Endothelial cell of umbilical vein (primary cell): ENCODE measurements at regions not wholly inside any gene's neighbourhood (a gene's known extent, or its start where the extent isn't known, plus 50 kb on each side); places are given as distances from the start of the nearest gene placed in this dataset.

Experiments
- BruUV-seq: library from RNA; stranded (reverse); fragments of 400-500 nt; replicated peaks from 2 replicates; lab custom pipeline; 2021; lab: Mats Ljungman, UMichigan
- CTCF ChIA-PET: fragments of 300-600, 350-600 bp; sonication (Branson Sonifier 250); formaldehyde crosslinking; loops from one replicate; lab custom pipeline; 2021; ENCODE audit warnings: antibody characterized with exemption, inconsistent platforms; lab: Charles Lee
- POLR2A ChIA-PET: fragments of 300-600, 350-600 bp; sonication (Branson Sonifier 250); formaldehyde crosslinking; loops from one replicate; lab custom pipeline; 2021; ENCODE audit warnings: antibody characterized with exemption, inconsistent platforms; lab: Charles Lee
- DNase-seq: peaks from one replicate; pipeline ENCODE4 v3.0.0-alpha.2; 2011; ENCODE audit warnings: low read depth, low spot score
- FAIRE-seq: peaks from 2 replicates; lab custom pipeline; 2011; peaks lifted over from hg19 to GRCh38; lab: Jason Lieb, UNC
- H2AFZ ChIP-seq: 2 replicates; pipeline ENCODE4 v1.6.0; 2012; ENCODE audit warnings: low read depth, low read length, control low read depth, inconsistent platforms
- H3K27ac ChIP-seq: 2 replicates; pipeline ENCODE4 v1.5.1; 2011; ENCODE audit warnings: low read depth, mild to moderate bottlenecking, control low read depth, low read length, moderate library complexity; ENCODE audit not compliant: insufficient read depth
- H3K27me3 ChIP-seq, 2 experiments: 2 replicates each; pipeline versions ENCODE4 v1.6.0 to v1.6.1; 2011; ENCODE audit warnings: low read length in 2 of 2, mixed read lengths in 1 of 2; ENCODE audit not compliant: control insufficient read depth in 2 of 2, insufficient read depth in 2 of 2
- H3K36me3 ChIP-seq, 2 experiments: 2 replicates in 1 of 2; 3 replicates in 1 of 2; pipeline ENCODE4 v1.5.1; 2011; ENCODE audit warnings: low read length in 2 of 2, mild to moderate bottlenecking in 1 of 2, moderate library complexity in 1 of 2; ENCODE audit not compliant: control insufficient read depth in 2 of 2, insufficient read depth in 2 of 2; ENCODE audit errors: extremely low read depth in 1 of 2
- H3K4me1 ChIP-seq: 3 replicates; pipeline ENCODE4 v1.5.1; 2011; ENCODE audit warnings: mild to moderate bottlenecking, low read length; ENCODE audit not compliant: control insufficient read depth, insufficient read depth; ENCODE audit errors: extremely low read depth
- H3K4me2 ChIP-seq: 2 replicates; pipeline ENCODE4 v1.6.1; 2011; ENCODE audit warnings: low read length, control low read depth, mixed read lengths; ENCODE audit not compliant: insufficient read depth
- H3K4me3 ChIP-seq, 3 experiments: fragments of 200-600 bp in 1 of 3; sonication (generic), shearing (Covaris generic) in 1 of 3; replicated peaks in 1 of 3; 2 replicates each; pipeline ENCODE4 v1.5.1; 2011 to 2016; ENCODE audit warnings: control low read depth in 3 of 3, low read length in 3 of 3, mild to moderate bottlenecking in 2 of 3, inconsistent platforms in 1 of 3, low read depth in 1 of 3, moderate library complexity in 1 of 3; ENCODE audit not compliant: insufficient read depth in 1 of 3
- H3K79me2 ChIP-seq: 2 replicates; pipeline ENCODE4 v1.6.0; 2012; ENCODE audit warnings: low read length, inconsistent platforms; ENCODE audit not compliant: control insufficient read depth, insufficient read depth
- H3K9ac ChIP-seq: replicated peaks from 2 replicates; pipeline ENCODE3; 2011; ENCODE audit warnings: low read length, control low read depth; ENCODE audit not compliant: insufficient read depth; ENCODE audit errors: extremely low read depth
- H3K9me1 ChIP-seq: replicated peaks from 3 replicates; pipeline ENCODE4 v1.6.0; 2011; ENCODE audit warnings: mild to moderate bottlenecking, low read length; ENCODE audit not compliant: control insufficient read depth, insufficient read depth; ENCODE audit errors: extremely low read depth
- H3K9me3 ChIP-seq: replicated peaks from 2 replicates; pipeline ENCODE4 v1.5.1; 2012; ENCODE audit warnings: low read length, inconsistent platforms; ENCODE audit not compliant: control insufficient read depth, insufficient read depth
- H4K20me1 ChIP-seq: replicated peaks from 2 replicates; pipeline ENCODE3; 2011; ENCODE audit warnings: mild to moderate bottlenecking, low read length; ENCODE audit not compliant: control insufficient read depth, insufficient read depth; ENCODE audit errors: extremely low read depth
- EZH2 ChIP-seq: IDR thresholded peaks from 2 replicates; pipeline ENCODE4 v1.6.1; 2012; ENCODE audit warnings: borderline replicate concordance, low read depth, mild to moderate bottlenecking, moderate library complexity, low read length, inconsistent platforms; ENCODE audit not compliant: severe bottlenecking
- FOS ChIP-seq: IDR thresholded peaks from 2 replicates; pipeline ENCODE4 v1.6.1; 2011; ENCODE audit warnings: mild to moderate bottlenecking, low read length, moderate library complexity, borderline replicate concordance; ENCODE audit not compliant: insufficient read depth
- JUN ChIP-seq: IDR thresholded peaks from 2 replicates; pipeline ENCODE4 v1.6.1; 2011; ENCODE audit warnings: borderline replicate concordance, low read depth; ENCODE audit not compliant: insufficient read length, insufficient read depth
- MAX ChIP-seq: IDR thresholded peaks from 2 replicates; pipeline ENCODE4 v1.6.1; 2011; ENCODE audit not compliant: insufficient read depth, insufficient read length
- MYC ChIP-seq: IDR thresholded peaks from one replicate; pipeline ENCODE4 v1.6.1; 2011; ENCODE audit warnings: mild to moderate bottlenecking, low read depth, low read length
- POLR2AphosphoS5 ChIP-seq: IDR thresholded peaks from 2 replicates; pipeline ENCODE4 v1.6.1; 2012; ENCODE audit warnings: low read depth, mild to moderate bottlenecking, control low read depth, low read length, moderate library complexity; ENCODE audit not compliant: insufficient read depth
- dilution Hi-C: fragments of 300-500 bp; cut with MboI; formaldehyde crosslinking; loops from one replicate; pipeline ENCODE4 v1.15.0; 2019; ENCODE audit warnings: low sequenced_read_pairs; ENCODE audit not compliant: extremely low pct_ligation_motif_present
- intact Hi-C: fragments of 100-400 bp; cut with micrococcal nuclease; formaldehyde crosslinking; loops from one replicate; pipeline ENCODE4 v1.10.0; 2022

GRCh38 chr1:191697556-191697955 lies 460.7 kb upstream of the RGS18 start:
- Histone ChIP-seq H3K9ac (no peak overlapping the region), H3K9me3 (no peaks in the 10 kb centered on the region), H3K9me1 (no peaks in the 10 kb centered on the region), H3K27me3 (no peaks in the 10 kb centered on the region), H3K27ac (no peak overlapping the region), H3K4me2 (no peak overlapping the region), H4K20me1 (no peaks in the 10 kb centered on the region), H3K36me3 (no peaks in the 10 kb centered on the region), H3K4me1 (no peaks in the 10 kb centered on the region), H3K4me3 (no peak overlapping the region), H2AFZ (no peak overlapping the region), H3K79me2 (no peaks in the 10 kb centered on the region)
- dilution Hi-C loops = no loop called here
- intact Hi-C loops = no loop called here
- no peak for TF ChIP-seq MAX
- CTCF ChIA-PET = no interaction called here
- BruUV-seq = no TSS peak
- DNase-seq (no peak), FAIRE-seq (no peak)
- POLR2A ChIA-PET = no interaction called here

GRCh38 chr1:191698246-191698645 lies 460.0 kb upstream of the RGS18 start:
- Histone ChIP-seq H3K27ac (no peak overlapping the region), H3K9me3 (no peaks in the 10 kb centered on the region), H3K4me2 (no peak overlapping the region), H3K36me3 (no peaks in the 10 kb centered on the region), H3K9ac (no peak overlapping the region), H3K27me3 (no peaks in the 10 kb centered on the region), H4K20me1 (no peaks in the 10 kb centered on the region), H3K9me1 (no peaks in the 10 kb centered on the region), H3K4me3 (no peak overlapping the region), H3K4me1 (no peaks in the 10 kb centered on the region), H2AFZ (no peak overlapping the region), H3K79me2 (no peaks in the 10 kb centered on the region)
- ChIA-PET CTCF (no interaction called here), POLR2A (no interaction called here)
- no TSS peak for BruUV-seq
- no peak for DNase-seq
- intact Hi-C loops (no loop called here), dilution Hi-C loops (no loop called here)
- no peak for FAIRE-seq
- TF ChIP-seq POLR2AphosphoS5 (no peak), JUN (no peak), EZH2 (no peak), MYC (no peak), FOS (no peak)
